A549 (cell line): ENCODE measurements at regions not wholly inside any gene's neighbourhood (a gene's known extent, or its start where the extent isn't known, plus 50 kb on each side); places are given as distances from the start of the nearest gene placed in this dataset.

ENCODE experiments used
- EP300 ChIP-seq, 2 experiments: fragments of >200 bp; sonication (Bioruptor Twin); formaldehyde crosslinking; IDR thresholded peaks; 2 replicates in 1 of 2; 3 replicates in 1 of 2; pipeline ENCODE4 v1.6.1; 2016 to 2017
- JUN ChIP-seq, 2 experiments: fragments of >200 bp; sonication (Bioruptor Twin); formaldehyde crosslinking; IDR thresholded peaks; 2 replicates in 1 of 2; 3 replicates in 1 of 2; pipeline ENCODE4 v1.6.1; 2016 to 2017
- MYC ChIP-seq: IDR thresholded peaks from 2 replicates; pipeline ENCODE4 v1.6.1; 2012; ENCODE audit warnings: mild to moderate bottlenecking, inconsistent platforms, low read length, improper control_type of control experiment, borderline replicate concordance
- NR3C1 ChIP-seq: fragments of >200 bp; sonication (Bioruptor Twin); formaldehyde crosslinking; IDR thresholded peaks from 3 replicates; pipeline ENCODE4 v1.6.1; 2017
- PHF8 ChIP-seq: fragments of 200-600 bp; sonication (generic); IDR thresholded peaks from 2 replicates; pipeline ENCODE4 v1.6.1; 2016; ENCODE audit warnings: low read depth, mild to moderate bottlenecking, antibody characterized with exemption, moderate library complexity, borderline replicate concordance
- POLR2A ChIP-seq: IDR thresholded peaks from 2 replicates; pipeline ENCODE4 v1.6.1; 2012; ENCODE audit warnings: mild to moderate bottlenecking, low read length
- RAD21 ChIP-seq, 2 experiments: fragments of >200 bp in 1 of 2; sonication (Bioruptor Twin) in 1 of 2; formaldehyde crosslinking in 1 of 2; IDR thresholded peaks in 1 of 2; conservative IDR thresholded peaks in 1 of 2; 2 replicates in 1 of 2; 3 replicates in 1 of 2; pipeline ENCODE4 v1.6.1; 2012 to 2018; ENCODE audit warnings: inconsistent platforms in 1 of 2
- SMC3 ChIP-seq: fragments of >200 bp; sonication (Bioruptor Twin); formaldehyde crosslinking; IDR thresholded peaks from 3 replicates; pipeline ENCODE4 v1.6.1; 2018; ENCODE audit warnings: inconsistent platforms
- ZFP36 ChIP-seq: fragments of 450-650 bp; IDR thresholded peaks from 2 replicates; pipeline ENCODE4 v1.6.1; 2014; ENCODE audit warnings: borderline replicate concordance; ENCODE audit not compliant: partially characterized antibody
- TF ChIP-seq, protein P1 (sequence below): fragments of >200 bp; sonication (Bioruptor Twin); formaldehyde crosslinking; IDR thresholded peaks from 3 replicates; pipeline ENCODE4 v1.5.1; 2016
- TF ChIP-seq, protein P2 (sequence below): fragments of 250-450 bp; sonication (Bioruptor Pico); IDR thresholded peaks from 2 replicates; pipeline ENCODE4 v1.5.0; 2021; ENCODE audit warnings: mild to moderate bottlenecking, moderate library complexity, borderline replicate concordance

DNA sequence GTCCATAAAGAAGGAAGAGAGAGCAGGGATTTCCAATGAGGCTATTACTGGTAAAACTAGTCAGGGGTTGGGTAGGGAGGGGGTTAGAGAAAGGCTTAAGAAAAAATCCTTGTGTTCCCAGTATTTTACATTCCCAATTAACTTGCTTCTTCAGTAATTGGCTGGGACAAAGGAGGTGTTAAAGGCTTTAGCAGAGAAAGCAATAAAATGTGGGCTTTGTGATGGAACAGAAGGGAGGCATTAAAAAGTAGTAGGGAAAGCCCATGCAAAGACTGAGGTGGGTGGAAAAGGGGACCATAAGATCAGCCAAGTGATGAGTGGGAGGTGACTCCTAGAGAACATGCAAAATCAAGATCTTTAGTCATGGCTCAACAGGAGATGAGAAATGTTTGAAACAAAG is 1467.2 kb downstream of the RPA4 start:
- TF ChIP-seq, protein P1, sequence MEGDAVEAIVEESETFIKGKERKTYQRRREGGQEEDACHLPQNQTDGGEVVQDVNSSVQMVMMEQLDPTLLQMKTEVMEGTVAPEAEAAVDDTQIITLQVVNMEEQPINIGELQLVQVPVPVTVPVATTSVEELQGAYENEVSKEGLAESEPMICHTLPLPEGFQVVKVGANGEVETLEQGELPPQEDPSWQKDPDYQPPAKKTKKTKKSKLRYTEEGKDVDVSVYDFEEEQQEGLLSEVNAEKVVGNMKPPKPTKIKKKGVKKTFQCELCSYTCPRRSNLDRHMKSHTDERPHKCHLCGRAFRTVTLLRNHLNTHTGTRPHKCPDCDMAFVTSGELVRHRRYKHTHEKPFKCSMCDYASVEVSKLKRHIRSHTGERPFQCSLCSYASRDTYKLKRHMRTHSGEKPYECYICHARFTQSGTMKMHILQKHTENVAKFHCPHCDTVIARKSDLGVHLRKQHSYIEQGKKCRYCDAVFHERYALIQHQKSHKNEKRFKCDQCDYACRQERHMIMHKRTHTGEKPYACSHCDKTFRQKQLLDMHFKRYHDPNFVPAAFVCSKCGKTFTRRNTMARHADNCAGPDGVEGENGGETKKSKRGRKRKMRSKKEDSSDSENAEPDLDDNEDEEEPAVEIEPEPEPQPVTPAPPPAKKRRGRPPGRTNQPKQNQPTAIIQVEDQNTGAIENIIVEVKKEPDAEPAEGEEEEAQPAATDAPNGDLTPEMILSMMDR, result no peak
- no peak for TF ChIP-seq NR3C1
- no peak for TF ChIP-seq MYC
- no peak for TF ChIP-seq JUN (IDR thresholded peaks at IDR 0.05)
- TF ChIP-seq POLR2A, result no peak
- TF ChIP-seq SMC3, result no peak
- TF ChIP-seq, protein P2, sequence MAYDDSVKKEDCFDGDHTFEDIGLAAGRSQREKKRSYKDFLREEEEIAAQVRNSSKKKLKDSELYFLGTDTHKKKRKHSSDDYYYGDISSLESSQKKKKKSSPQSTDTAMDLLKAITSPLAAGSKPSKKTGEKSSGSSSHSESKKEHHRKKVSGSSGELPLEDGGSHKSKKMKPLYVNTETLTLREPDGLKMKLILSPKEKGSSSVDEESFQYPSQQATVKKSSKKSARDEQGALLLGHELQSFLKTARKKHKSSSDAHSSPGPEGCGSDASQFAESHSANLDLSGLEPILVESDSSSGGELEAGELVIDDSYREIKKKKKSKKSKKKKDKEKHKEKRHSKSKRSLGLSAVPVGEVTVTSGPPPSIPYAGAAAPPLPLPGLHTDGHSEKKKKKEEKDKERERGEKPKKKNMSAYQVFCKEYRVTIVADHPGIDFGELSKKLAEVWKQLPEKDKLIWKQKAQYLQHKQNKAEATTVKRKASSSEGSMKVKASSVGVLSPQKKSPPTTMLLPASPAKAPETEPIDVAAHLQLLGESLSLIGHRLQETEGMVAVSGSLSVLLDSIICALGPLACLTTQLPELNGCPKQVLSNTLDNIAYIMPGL (CRISPR knock-in tag), result no peak
- TF ChIP-seq PHF8, result no peak
- no peak for TF ChIP-seq RAD21 (conservative IDR thresholded peaks at IDR 0.05 in 1 of 2, IDR thresholded peaks at IDR 0.05 in 1 of 2)
- TF ChIP-seq ZFP36, result no peak
- no peak for TF ChIP-seq EP300 (IDR thresholded peaks at IDR 0.05)
